Neural cell (in vitro differentiated cells): ENCODE measurements at regions not wholly inside any gene's neighbourhood (a gene's known extent, or its start where the extent isn't known, plus 50 kb on each side); places are given as distances from the start of the nearest gene placed in this dataset.
"Not testable (repeated sequence)": the region's sequence is repeated elsewhere in the genome, so short reads cannot be mapped to it uniquely, and the experiment has no call there.

Experiments
- H2AFZ ChIP-seq: fragments of 200-600, 300-800 bp; sonication (generic), shearing (Covaris generic); 2 replicates; pipeline ENCODE4 v1.6.0; 2014; ENCODE audit warnings: low read depth, mild to moderate bottlenecking, antibody characterized with exemption, low read length, moderate library complexity
- H3F3A ChIP-seq: fragments of 200-600 bp; shearing (Covaris generic); 2 replicates; pipeline ENCODE4 v1.6.1; 2016; ENCODE audit warnings: mild to moderate bottlenecking, moderate library complexity, mixed read lengths, antibody characterized with exemption, low read length; ENCODE audit not compliant: insufficient read depth, poor library complexity, severe bottlenecking
- H3K27ac ChIP-seq: fragments of 200-600, 300-800 bp; sonication (generic), shearing (Covaris generic); 2 replicates; pipeline ENCODE4 v1.5.1; 2014; ENCODE audit warnings: mild to moderate bottlenecking, low read length, moderate library complexity
- H3K27me3 ChIP-seq: fragments of 300-800, 200-600 bp; sonication (generic), shearing (Covaris generic); 2 replicates; pipeline ENCODE4 v1.6.0; 2014; ENCODE audit warnings: mild to moderate bottlenecking, low read depth, low read length, moderate library complexity; ENCODE audit not compliant: insufficient read depth
- H3K36me3 ChIP-seq: fragments of 300-800, 200-600 bp; sonication (generic), shearing (Covaris generic); 2 replicates; pipeline ENCODE4 v1.5.1; 2014; ENCODE audit warnings: mild to moderate bottlenecking, antibody characterized with exemption, low read length, moderate library complexity; ENCODE audit not compliant: insufficient read depth
- H3K4me2 ChIP-seq: fragments of 300-800, 200-600 bp; sonication (generic), shearing (Covaris generic); 2 replicates; pipeline ENCODE4 v1.6.0; 2014; ENCODE audit warnings: mild to moderate bottlenecking, low read length
- H3K4me3 ChIP-seq: fragments of 300-800, 200-600 bp; sonication (generic), shearing (Covaris generic); 2 replicates; pipeline ENCODE4 v1.5.1; 2014; ENCODE audit warnings: mild to moderate bottlenecking, low read length, moderate library complexity
- H3K79me2 ChIP-seq: fragments of 200-600 bp; shearing (Covaris generic); replicated peaks from 2 replicates; pipeline ENCODE4 v1.6.0; 2014; ENCODE audit warnings: mild to moderate bottlenecking, low read length, moderate library complexity; ENCODE audit not compliant: insufficient read depth
- H3K9ac ChIP-seq: fragments of 300-800, 200-600 bp; sonication (generic), shearing (Covaris generic); 2 replicates; pipeline ENCODE4 v1.6.1; 2016; ENCODE audit warnings: mild to moderate bottlenecking, low read length, mixed read lengths
- H3K9me2 ChIP-seq: fragments of 200-600 bp; shearing (Covaris generic); 2 replicates; pipeline ENCODE4 v1.6.1; 2016; ENCODE audit warnings: mild to moderate bottlenecking, low read length, mixed read lengths; ENCODE audit not compliant: insufficient read depth
- H3K9me3 ChIP-seq: fragments of 200-600, 300-800 bp; sonication (generic), shearing (Covaris generic); 2 replicates; pipeline ENCODE4 v1.6.1; 2016; ENCODE audit warnings: mild to moderate bottlenecking, mixed run types, low read length, moderate library complexity, mixed read lengths
- H4K20me1 ChIP-seq: fragments of 200-600 bp; shearing (Covaris generic); 2 replicates; pipeline ENCODE4 v1.6.1; 2016; ENCODE audit warnings: mild to moderate bottlenecking, mixed run types; ENCODE audit not compliant: insufficient read depth
- CTCF ChIP-seq: fragments of 450-650 bp; IDR thresholded peaks from 2 replicates; pipeline ENCODE4 v1.5.1; 2014; ENCODE audit warnings: antibody characterized with exemption, mild to moderate bottlenecking, moderate library complexity; ENCODE audit not compliant: poor library complexity, severe bottlenecking
- EP300 ChIP-seq: fragments of 450-650 bp; conservative IDR thresholded peaks from 2 replicates; pipeline ENCODE4 v1.6.1; 2014; ENCODE audit warnings: antibody characterized with exemption, mild to moderate bottlenecking, moderate library complexity; ENCODE audit not compliant: poor library complexity, severe bottlenecking
- EZH2 ChIP-seq: fragments of 200-600, 300-800 bp; shearing (Covaris generic), sonication (generic); IDR thresholded peaks from 2 replicates; pipeline ENCODE4 v1.6.1; 2014; ENCODE audit warnings: antibody characterized with exemption, low read length, borderline replicate concordance, mild to moderate bottlenecking; ENCODE audit not compliant: insufficient read depth, poor library complexity, severe bottlenecking
- MXI1 ChIP-seq: fragments of 450-650 bp; conservative IDR thresholded peaks from 2 replicates; pipeline ENCODE4 v1.6.1; 2014; ENCODE audit warnings: antibody characterized with exemption, mild to moderate bottlenecking; ENCODE audit not compliant: poor library complexity, severe bottlenecking
- POLR2AphosphoS5 ChIP-seq: IDR thresholded peaks from 2 replicates; pipeline ENCODE4 v1.6.1; 2012
- RAD21 ChIP-seq: fragments of 450-650 bp; conservative IDR thresholded peaks from 2 replicates; pipeline ENCODE4 v1.6.1; 2014; ENCODE audit warnings: antibody characterized with exemption, mild to moderate bottlenecking, moderate library complexity
- REST ChIP-seq: IDR thresholded peaks from 2 replicates; pipeline ENCODE4 v1.6.1; 2012; ENCODE audit warnings: borderline replicate concordance
- SMC3 ChIP-seq: fragments of 450-650 bp; conservative IDR thresholded peaks from 2 replicates; pipeline ENCODE4 v1.6.1; 2014; ENCODE audit warnings: antibody characterized with exemption, mild to moderate bottlenecking, moderate library complexity; ENCODE audit not compliant: poor library complexity
- TAF1 ChIP-seq: IDR thresholded peaks from 2 replicates; pipeline ENCODE4 v1.6.1; 2012; ENCODE audit warnings: low read depth

- Histone ChIP-seq H3K4me3 (no peak overlapping the region), H3K79me2 (no peaks in the 10 kb centered on the region), H3K36me3 (no peaks in the 10 kb centered on the region), H3K27ac (no peak overlapping the region), H3F3A (no peaks in the 10 kb centered on the region), H3K9me2 (no peaks in the 10 kb centered on the region), H4K20me1 (no peaks in the 10 kb centered on the region), H3K4me2 (no peak overlapping the region), H3K27me3 (no peaks in the 10 kb centered on the region), H3K9ac (no peak overlapping the region), H2AFZ (no peak overlapping the region), H3K9me3 (no peaks in the 10 kb centered on the region)
- TF ChIP-seq SMC3 (no peak), EZH2 (no peak), EP300 (no peak), TAF1 (no peak), CTCF (no peak), REST (no peak), POLR2AphosphoS5 (no peak), MXI1 (no peak), RAD21 (no peak)
These were observed 1279.5 kb downstream of the CDH12 start for GRCh38 chr5:21573416-21574314.

- not testable (repeated sequence) for H3K4me3 ChIP-seq, H3K9me2 ChIP-seq, H3K9me3 ChIP-seq, H3K4me2 ChIP-seq, H3K27me3 ChIP-seq, H3K27ac ChIP-seq, H4K20me1 ChIP-seq, H3K36me3 ChIP-seq, H3F3A ChIP-seq, H2AFZ ChIP-seq, H3K9ac ChIP-seq, H3K79me2 ChIP-seq
These were observed 1281.9 kb downstream of the CDH12 start for GRCh38 chr5:21571196-21571595.

- H3K9me3 ChIP-seq, H3K36me3 ChIP-seq, H3K27ac ChIP-seq, H3K9me2 ChIP-seq, H4K20me1 ChIP-seq, H2AFZ ChIP-seq, H3K4me2 ChIP-seq, H3F3A ChIP-seq, H3K4me3 ChIP-seq, H3K79me2 ChIP-seq, H3K27me3 ChIP-seq, H3K9ac ChIP-seq: not testable (repeated sequence)
These were observed 1294.0 kb downstream of the CDH12 start for GRCh38 chr5:21559109-21559508.

- not testable (repeated sequence) for H3K4me3 ChIP-seq, H3K79me2 ChIP-seq, H3K4me2 ChIP-seq, H3F3A ChIP-seq, H4K20me1 ChIP-seq, H3K27ac ChIP-seq, H3K9me2 ChIP-seq, H3K9me3 ChIP-seq, H2AFZ ChIP-seq, H3K9ac ChIP-seq, H3K36me3 ChIP-seq, H3K27me3 ChIP-seq
These were observed 1300.9 kb downstream of the CDH12 start for GRCh38 chr5:21552263-21552662.

GRCh38 chr5:21550916-21551315, 1302.2 kb downstream of the CDH12 start:
- H2AFZ ChIP-seq, H3K9me2 ChIP-seq, H3K9ac ChIP-seq, H3K27me3 ChIP-seq, H3K4me2 ChIP-seq, H3K9me3 ChIP-seq, H3F3A ChIP-seq, H3K79me2 ChIP-seq, H3K36me3 ChIP-seq, H4K20me1 ChIP-seq, H3K4me3 ChIP-seq, H3K27ac ChIP-seq: not testable (repeated sequence)
